HG02610 (cell line): ENCODE measurements at regions not wholly inside any gene's neighbourhood (a gene's known extent, or its start where the extent isn't known, plus 50 kb on each side); places are given as distances from the start of the nearest gene placed in this dataset.
"Not testable (repeated sequence)": the region's sequence is repeated elsewhere in the genome, so short reads cannot be mapped to it uniquely, and the experiment has no call there.

Experiments used
- ATAC-seq: cut with Tn5 transposase; IDR thresholded peaks from one replicate; pipeline ENCODE4 v1.9.1; 2021; ENCODE audit warnings: mild to moderate bottlenecking, moderate library complexity; ENCODE audit not compliant: unreplicated experiment

- ATAC-seq, result no peak
Observed at GRCh38 chrX:20718592-20719380, 452.1 kb upstream of the RPS6KA3 start.

GRCh38 chrX:20715176-20715575, 448.5 kb upstream of the RPS6KA3 start:
- ATAC-seq, result no peak

- no peak for ATAC-seq
Observed at GRCh38 chrX:20712811-20713210, 446.1 kb upstream of the RPS6KA3 start.

GRCh38 chrX:20711366-20711765, 444.7 kb upstream of the RPS6KA3 start:
- no peak for ATAC-seq

- ATAC-seq, result no peak
Observed at GRCh38 chrX:20693078-20693477, 426.4 kb upstream of the RPS6KA3 start.

- ATAC-seq, result no peak
Observed at GRCh38 chrX:20686256-20686655, 419.5 kb upstream of the RPS6KA3 start.

GRCh38 chrX:20685652-20686051, 418.9 kb upstream of the RPS6KA3 start:
- no peak for ATAC-seq

- ATAC-seq, result no peak
Observed at GRCh38 chrX:20681683-20682082, 415.0 kb upstream of the RPS6KA3 start.

GRCh38 chrX:20680998-20681397, 414.3 kb upstream of the RPS6KA3 start:
- no peak for ATAC-seq

GRCh38 chrX:20672476-20672875, 405.8 kb upstream of the RPS6KA3 start:
- ATAC-seq, result no peak

GRCh38 chrX:20671746-20672145, 405.0 kb upstream of the RPS6KA3 start:
- ATAC-seq, result not testable (repeated sequence)

- ATAC-seq, result no peak
Observed at GRCh38 chrX:20670611-20671010, 403.9 kb upstream of the RPS6KA3 start.

- no peak for ATAC-seq
Observed at GRCh38 chrX:20668550-20668949, 401.8 kb upstream of the RPS6KA3 start.

GRCh38 chrX:20666331-20666730, 399.6 kb upstream of the RPS6KA3 start:
- ATAC-seq, result no peak

GRCh38 chrX:20665481-20665880, 398.8 kb upstream of the RPS6KA3 start:
- ATAC-seq, result no peak

GRCh38 chrX:20664774-20665173, 398.1 kb upstream of the RPS6KA3 start:
- ATAC-seq, result no peak

- no peak for ATAC-seq
Observed at GRCh38 chrX:20664131-20664530, 397.4 kb upstream of the RPS6KA3 start.

- ATAC-seq, result no peak
Observed at GRCh38 chrX:20663336-20663735, 396.6 kb upstream of the RPS6KA3 start.

- no peak for ATAC-seq
Observed at GRCh38 chrX:20656721-20657120, 390.0 kb upstream of the RPS6KA3 start.

GRCh38 chrX:20654596-20655106, 387.9 kb upstream of the RPS6KA3 start:
- ATAC-seq, result no peak

GRCh38 chrX:20653070-20653469, 386.4 kb upstream of the RPS6KA3 start:
- no peak for ATAC-seq

- ATAC-seq, result no peak
Observed at GRCh38 chrX:20641954-20642353, 375.2 kb upstream of the RPS6KA3 start.

- ATAC-seq, result no peak
Observed at GRCh38 chrX:20639115-20639514, 372.4 kb upstream of the RPS6KA3 start.
